ENCODE measurements at regions not wholly inside any gene's neighbourhood (a gene's known extent, or its start where the extent isn't known, plus 50 kb on each side); places are given as distances from the start of the nearest gene placed in this dataset.

DNA sequence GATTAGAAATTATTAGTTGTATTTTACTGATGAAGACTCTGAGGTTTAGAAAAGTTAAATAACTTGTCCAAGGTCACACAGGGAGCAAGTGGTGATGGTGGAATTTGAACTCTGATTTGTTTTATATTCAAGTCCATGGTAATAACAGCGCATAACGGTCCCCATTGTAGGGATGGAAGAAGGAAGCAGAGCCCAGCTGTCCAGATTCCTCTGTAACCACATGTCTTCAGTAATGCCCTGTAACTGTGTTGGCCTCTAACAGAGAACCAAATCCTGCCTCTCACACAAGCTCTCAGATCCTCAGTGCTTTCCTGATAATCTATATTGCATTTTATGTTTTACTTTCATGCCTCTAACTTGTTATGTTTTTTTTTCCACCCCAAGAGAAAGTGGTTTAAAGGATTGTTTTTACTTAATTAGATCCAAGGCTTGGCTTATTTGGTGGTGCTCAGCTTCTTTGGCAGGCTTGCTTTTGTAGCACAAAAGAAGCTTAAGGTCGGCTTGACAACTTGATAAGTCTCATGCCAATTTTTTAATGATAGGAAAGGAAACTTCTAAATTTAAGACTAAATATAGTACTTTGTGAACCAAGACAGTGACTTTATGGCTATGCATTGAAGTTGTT, 105.1 kb upstream of the SEL1L start:
- no peak for TF ChIP-seq FOXM1 (IDR thresholded peaks at IDR 0.05; ENCODE audit: borderline replicate concordance)
- no peak for TF ChIP-seq L3MBTL2 (conservative IDR thresholded peaks at IDR 0.05)
